Nephron progenitor cell (in vitro differentiated cells): ENCODE measurements at regions not wholly inside any gene's neighbourhood (a gene's known extent, or its start where the extent isn't known, plus 50 kb on each side); places are given as distances from the start of the nearest gene placed in this dataset.

ENCODE experiments used
- DNase-seq: peaks from one replicate; pipeline ENCODE4 v3.0.0; 2021
- H3K27ac Mint-ChIP-seq: 2 replicates; pipeline ENCODE4 v1.8.0; 2021; ENCODE audit warnings: mild to moderate bottlenecking, moderate library complexity, mixed read lengths
- H3K27me3 Mint-ChIP-seq: 2 replicates; pipeline ENCODE4 v1.8.0; 2021; ENCODE audit warnings: mild to moderate bottlenecking, low read depth, mixed read lengths; ENCODE audit not compliant: poor library complexity
- H3K36me3 Mint-ChIP-seq: 2 replicates; pipeline ENCODE4 v1.8.0; 2021; ENCODE audit warnings: low read depth, mixed read lengths
- H3K4me1 Mint-ChIP-seq: 2 replicates; pipeline ENCODE4 v1.8.0; 2021; ENCODE audit warnings: mixed read lengths
- H3K4me3 Mint-ChIP-seq: 2 replicates; pipeline ENCODE4 v1.8.0; 2021; ENCODE audit warnings: mild to moderate bottlenecking, moderate library complexity, mixed read lengths
- H3K9me3 Mint-ChIP-seq: 2 replicates; pipeline ENCODE4 v1.8.0; 2021; ENCODE audit warnings: mild to moderate bottlenecking, moderate library complexity, mixed read lengths
- TF ChIP-seq, protein P1 (sequence below): fragments of 200-600 bp; sonication (generic); IDR thresholded peaks from 2 replicates; pipeline ENCODE4 v1.5.0; 2021; ENCODE audit warnings: antibody characterized with exemption

DNA sequence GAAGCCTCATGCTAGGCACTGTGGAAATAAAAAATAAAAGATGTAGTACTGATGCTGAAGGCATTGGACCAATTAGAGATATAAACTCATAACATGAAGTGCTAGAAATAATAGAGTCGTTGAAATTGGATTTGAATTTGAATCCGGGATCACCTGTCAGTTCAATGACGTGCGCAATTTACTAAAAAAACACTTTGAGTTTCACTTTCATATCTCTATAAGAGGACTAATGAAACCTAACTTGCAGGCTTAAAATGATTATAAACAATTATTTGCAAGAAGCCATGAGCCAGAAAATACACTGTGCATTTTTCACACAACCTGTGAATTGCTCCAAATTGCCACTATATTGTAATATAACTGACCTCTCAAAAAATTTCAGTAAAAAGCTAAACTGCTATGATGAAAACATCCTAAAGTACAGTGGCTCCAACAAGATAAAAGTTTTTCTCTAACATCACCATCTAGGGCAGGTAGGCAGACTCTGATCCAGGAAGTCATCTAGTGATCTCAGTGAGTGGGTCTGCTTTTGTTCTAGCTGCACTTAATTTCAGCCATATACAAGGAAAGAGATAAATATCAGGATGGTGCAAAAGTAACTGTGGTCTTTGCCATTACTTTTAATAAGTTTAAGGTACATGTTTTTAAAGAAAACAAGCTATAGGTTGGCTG lies 440.2 kb downstream of the CNTN6 start:
- Mint-ChIP-seq H3K9me3 (peaks cover 4% of the 10 kb centered on the region), H3K27me3 (peaks cover 4% of the 10 kb centered on the region), H3K4me1 (no peaks in the 10 kb centered on the region), H3K4me3 (no peak overlapping the region), H3K36me3 (no peaks in the 10 kb centered on the region), H3K27ac (no peak overlapping the region)
- TF ChIP-seq, protein P1, sequence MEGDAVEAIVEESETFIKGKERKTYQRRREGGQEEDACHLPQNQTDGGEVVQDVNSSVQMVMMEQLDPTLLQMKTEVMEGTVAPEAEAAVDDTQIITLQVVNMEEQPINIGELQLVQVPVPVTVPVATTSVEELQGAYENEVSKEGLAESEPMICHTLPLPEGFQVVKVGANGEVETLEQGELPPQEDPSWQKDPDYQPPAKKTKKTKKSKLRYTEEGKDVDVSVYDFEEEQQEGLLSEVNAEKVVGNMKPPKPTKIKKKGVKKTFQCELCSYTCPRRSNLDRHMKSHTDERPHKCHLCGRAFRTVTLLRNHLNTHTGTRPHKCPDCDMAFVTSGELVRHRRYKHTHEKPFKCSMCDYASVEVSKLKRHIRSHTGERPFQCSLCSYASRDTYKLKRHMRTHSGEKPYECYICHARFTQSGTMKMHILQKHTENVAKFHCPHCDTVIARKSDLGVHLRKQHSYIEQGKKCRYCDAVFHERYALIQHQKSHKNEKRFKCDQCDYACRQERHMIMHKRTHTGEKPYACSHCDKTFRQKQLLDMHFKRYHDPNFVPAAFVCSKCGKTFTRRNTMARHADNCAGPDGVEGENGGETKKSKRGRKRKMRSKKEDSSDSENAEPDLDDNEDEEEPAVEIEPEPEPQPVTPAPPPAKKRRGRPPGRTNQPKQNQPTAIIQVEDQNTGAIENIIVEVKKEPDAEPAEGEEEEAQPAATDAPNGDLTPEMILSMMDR: no peak
- DNase-seq: no peak

DNA sequence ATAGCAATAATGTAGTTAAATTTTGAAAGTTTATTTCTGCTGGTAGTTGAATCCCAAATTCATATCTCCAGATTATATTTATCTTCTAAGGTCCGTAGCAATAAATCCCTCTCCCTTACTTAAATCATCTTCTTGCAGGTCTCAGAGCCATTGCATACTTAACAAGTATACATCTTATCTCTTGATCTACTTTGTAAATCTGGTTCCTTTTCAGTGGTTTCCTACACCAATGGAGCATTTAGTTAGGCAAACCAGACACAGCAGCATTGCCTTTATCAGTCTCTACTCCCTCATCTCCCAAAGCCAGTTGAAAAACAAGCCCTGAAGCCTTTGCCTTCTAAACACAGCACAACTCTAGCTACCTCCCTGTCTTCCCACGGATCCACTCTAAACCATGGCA lies 440.9 kb downstream of the CNTN6 start:
- no peaks in the 10 kb centered on the region for H3K36me3 Mint-ChIP-seq
- H3K4me1 Mint-ChIP-seq: no peaks in the 10 kb centered on the region
- no peak for DNase-seq
- TF ChIP-seq, protein P1: no peak
- peaks cover 4% of the 10 kb centered on the region for H3K27me3 Mint-ChIP-seq
- peaks cover 5% of the 10 kb centered on the region for H3K9me3 Mint-ChIP-seq
- no peak overlapping the region for H3K4me3 Mint-ChIP-seq
- H3K27ac Mint-ChIP-seq: peak overlapping the region; percentile 30

DNA sequence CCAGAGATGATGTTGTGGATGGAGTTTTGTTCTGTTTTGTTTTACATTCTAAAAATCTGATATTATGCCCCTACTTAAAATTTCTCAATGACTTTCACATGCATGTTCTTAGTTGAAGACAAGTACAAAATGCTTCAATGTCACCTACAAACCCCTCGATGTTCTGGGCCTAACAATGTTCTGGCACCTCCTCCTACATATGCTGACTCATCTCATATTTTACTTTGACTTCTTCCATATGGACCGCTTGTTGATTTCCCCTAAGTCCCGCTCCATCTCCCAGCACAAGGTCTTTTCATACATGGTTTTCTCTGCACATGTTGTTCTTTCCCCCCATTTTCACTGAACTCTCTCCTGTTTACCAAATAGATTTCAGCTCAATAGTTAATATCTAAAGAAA lies 441.4 kb downstream of the CNTN6 start:
- H3K27ac Mint-ChIP-seq: peak overlapping the region; percentile 30
- peaks cover 4% of the 10 kb centered on the region for H3K27me3 Mint-ChIP-seq
- H3K4me1 Mint-ChIP-seq: no peaks in the 10 kb centered on the region
- no peak overlapping the region for H3K4me3 Mint-ChIP-seq
- no peaks in the 10 kb centered on the region for H3K36me3 Mint-ChIP-seq
- DNase-seq: no peak
- peaks cover 8% of the 10 kb centered on the region for H3K9me3 Mint-ChIP-seq
- TF ChIP-seq, protein P1: no peak

DNA sequence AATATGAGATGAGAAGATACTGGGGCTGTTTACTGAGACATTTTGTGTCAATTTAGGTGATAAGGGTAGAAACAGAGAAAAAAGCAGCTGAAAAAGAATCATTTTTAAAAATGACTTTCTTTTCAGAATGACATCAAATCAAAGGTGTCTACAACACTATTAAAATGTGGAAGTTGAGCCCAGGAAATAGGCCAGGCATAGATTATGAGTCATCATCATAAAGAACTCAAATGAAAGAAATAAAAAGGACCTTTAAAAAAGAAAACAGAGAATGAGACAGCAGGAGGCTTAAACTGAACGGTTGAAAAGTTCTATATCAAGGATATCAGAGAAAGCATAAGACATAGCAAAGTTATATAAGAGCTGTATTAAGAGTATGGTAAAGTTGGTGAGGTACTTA lies 442.5 kb downstream of the CNTN6 start:
- no peak overlapping the region for H3K27ac Mint-ChIP-seq
- no peaks in the 10 kb centered on the region for H3K36me3 Mint-ChIP-seq
- TF ChIP-seq, protein P1: no peak
- DNase-seq: no peak
- peaks cover 4% of the 10 kb centered on the region for H3K27me3 Mint-ChIP-seq
- H3K4me1 Mint-ChIP-seq: no peaks in the 10 kb centered on the region
- H3K4me3 Mint-ChIP-seq: no peak overlapping the region
- peaks cover 8% of the 10 kb centered on the region for H3K9me3 Mint-ChIP-seq

DNA sequence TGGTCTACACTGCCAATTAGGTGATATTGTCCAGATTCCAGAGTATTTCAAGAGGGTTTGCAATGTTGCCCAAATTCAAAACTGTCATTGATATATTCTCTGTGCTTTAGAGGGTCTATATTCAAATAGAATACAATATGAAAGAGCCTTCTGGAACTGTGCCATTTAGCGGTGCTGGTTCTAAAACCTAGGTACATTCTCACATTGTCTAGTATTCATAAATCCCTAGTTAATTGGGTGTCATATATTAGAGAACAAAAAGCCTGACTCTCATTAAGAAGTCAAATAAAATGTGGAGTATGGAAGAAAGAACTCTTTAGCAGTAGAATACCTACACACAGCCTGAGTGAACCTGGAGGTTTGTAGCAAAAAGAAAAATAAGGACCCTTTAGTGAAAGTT lies 447.9 kb downstream of the CNTN6 start:
- Mint-ChIP-seq H3K36me3 (no peaks in the 10 kb centered on the region), H3K9me3 (peaks cover 8% of the 10 kb centered on the region), H3K4me1 (no peaks in the 10 kb centered on the region), H3K27me3 (no peaks in the 10 kb centered on the region), H3K4me3 (no peak overlapping the region), H3K27ac (no peak overlapping the region)
- TF ChIP-seq, protein P1: no peak
- no peak for DNase-seq

DNA sequence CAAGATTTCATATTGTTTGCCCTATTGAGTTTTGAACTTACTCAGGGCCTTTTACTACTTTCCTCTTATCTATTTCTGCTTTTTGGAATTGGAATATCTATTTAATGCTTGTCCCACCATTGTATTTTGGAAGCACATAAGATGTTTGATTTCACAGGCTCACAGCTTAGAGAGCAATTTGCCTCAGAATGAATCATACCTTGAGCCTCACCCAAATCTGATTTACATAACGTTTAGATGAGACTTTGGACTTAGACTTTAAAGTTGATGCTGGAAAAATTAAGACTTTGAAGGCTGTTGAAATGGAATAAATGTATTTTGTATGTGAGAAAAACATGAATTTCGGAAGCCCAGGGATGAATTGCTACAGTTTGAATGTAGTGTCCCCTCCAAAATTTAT lies 458.9 kb downstream of the CNTN6 start:
- no peak overlapping the region for H3K27ac Mint-ChIP-seq
- DNase-seq: no peak
- no peaks in the 10 kb centered on the region for H3K36me3 Mint-ChIP-seq
- H3K27me3 Mint-ChIP-seq: no peaks in the 10 kb centered on the region
- H3K4me3 Mint-ChIP-seq: no peak overlapping the region
- TF ChIP-seq, protein P1: no peak
- no peaks in the 10 kb centered on the region for H3K4me1 Mint-ChIP-seq
- H3K9me3 Mint-ChIP-seq: no peaks in the 10 kb centered on the region
